SW480 (cell line): ENCODE measurements at regions not wholly inside any gene's neighbourhood (a gene's known extent, or its start where the extent isn't known, plus 50 kb on each side); places are given as distances from the start of the nearest gene placed in this dataset.

Source experiments
- DNase-seq: peaks from one replicate; pipeline ENCODE4 v3.0.0-alpha.2; 2016; ENCODE audit warnings: low spot score

DNA sequence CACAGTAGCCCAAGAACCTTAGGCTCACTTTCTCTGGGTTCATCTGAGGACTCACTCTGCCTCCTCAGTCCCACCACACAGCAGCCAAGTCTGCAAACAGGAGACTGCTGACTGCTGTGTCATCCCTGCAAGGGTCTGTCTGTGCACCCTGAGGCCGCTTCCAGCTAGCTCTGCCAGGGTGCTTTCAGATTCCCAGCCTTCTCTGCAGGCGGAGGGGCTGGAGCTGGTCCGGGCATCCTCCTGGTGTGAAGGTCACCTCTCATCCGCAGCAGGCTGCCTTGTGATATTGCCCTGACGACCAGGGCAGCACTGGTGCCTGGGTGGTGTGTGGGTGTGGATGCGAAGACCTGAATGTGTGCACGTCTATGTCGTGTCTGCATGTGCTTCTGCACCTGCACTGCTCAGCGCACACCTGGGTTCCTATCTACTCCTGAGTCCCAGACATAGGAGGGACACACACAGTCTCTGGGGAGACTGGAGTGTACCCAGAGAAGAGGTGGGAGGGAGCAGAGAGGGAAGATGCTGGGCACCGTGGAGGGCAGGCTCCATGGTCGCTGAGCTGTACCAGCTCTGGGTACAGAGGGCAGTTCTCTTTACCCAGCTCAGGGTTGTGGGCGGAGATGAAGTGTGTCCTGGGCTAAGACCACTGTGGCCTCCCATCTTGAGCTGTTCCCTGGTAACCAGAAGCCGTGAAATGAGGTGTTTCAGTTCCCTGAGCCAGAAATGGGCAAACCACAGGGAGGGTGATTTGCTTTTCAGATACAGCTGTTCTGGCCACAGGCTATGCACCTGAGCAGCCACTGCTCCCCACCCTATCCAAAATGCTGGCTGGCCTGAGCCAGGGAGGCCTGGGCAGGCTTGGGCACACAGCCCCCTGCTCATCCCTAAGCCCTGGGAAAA is 160.9 kb upstream of the CSF3R start:
- DNase-seq: no peak

- no peak for DNase-seq
Measured at GRCh38 chr1:36642802-36643201, 160.1 kb upstream of the CSF3R start.

DNA sequence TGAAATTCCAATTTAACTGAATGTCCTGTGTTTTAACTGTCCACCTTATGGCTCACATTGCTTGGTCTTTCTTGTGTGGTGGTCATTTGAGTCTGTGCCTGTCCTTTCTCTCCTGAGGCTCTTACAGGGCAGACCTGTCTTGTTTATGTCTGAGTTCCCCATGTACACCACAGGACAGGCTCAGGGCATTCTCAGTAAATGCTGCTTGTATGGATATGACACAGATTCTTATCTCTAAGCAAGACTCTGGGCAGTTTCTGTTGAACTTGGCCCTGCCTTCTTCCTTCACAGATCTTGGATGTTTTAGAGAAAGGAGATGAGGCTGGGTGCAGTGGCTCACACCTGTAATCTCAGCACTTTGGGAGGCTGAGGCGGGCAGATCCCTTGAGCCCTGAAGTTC is 159.1 kb upstream of the CSF3R start:
- no peak for DNase-seq

GRCh38 chr1:36639461-36639860 is 156.7 kb upstream of the CSF3R start:
- no peak for DNase-seq

GRCh38 chr1:36638268-36638667 is 155.6 kb upstream of the CSF3R start:
- DNase-seq: no peak

- no peak for DNase-seq
Measured at GRCh38 chr1:36636206-36636605, 153.5 kb upstream of the CSF3R start.

DNA sequence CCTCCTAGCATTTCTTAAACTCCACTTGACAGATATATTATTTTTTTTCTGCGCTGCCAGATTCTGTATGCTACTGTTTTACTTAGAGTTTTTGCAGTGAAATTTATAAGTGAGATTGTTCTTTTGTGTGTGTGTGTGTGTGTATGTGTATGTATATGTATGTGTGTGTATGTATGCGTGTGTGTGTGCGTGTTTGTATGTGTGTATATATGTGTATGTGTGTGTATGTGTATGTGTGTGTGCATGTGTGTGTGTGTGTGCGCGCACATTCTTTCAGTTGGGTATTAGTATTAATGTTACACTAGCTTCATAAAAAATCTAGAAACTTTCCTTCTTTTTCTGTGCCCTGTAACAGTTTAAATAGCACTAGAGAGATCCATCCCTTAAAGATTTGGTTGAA is 152.6 kb upstream of the CSF3R start:
- no peak for DNase-seq

GRCh38 chr1:36628804-36629203 is 146.1 kb upstream of the CSF3R start:
- DNase-seq: no peak

GRCh38 chr1:36626435-36626834 is 143.7 kb upstream of the CSF3R start:
- DNase-seq: no peak

DNA sequence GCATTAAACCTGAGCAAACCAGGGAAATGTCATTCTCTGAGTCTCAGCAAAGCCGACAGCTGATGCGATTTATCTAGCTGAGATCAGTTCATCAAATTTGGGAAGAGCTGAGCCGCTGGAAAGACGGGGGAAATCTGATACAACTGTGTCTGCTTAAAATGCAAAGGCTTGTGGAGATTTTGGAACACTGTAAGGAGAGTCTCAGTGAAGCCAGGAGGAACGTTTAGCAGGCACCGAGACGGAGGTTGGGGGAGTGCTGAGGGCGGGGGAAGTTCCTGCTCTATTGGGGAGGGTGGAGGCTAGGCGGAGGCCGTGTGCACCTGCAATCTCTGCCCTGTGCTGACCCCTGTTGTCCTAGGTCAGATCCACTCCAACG is 143.2 kb upstream of the CSF3R start:
- no peak for DNase-seq

DNA sequence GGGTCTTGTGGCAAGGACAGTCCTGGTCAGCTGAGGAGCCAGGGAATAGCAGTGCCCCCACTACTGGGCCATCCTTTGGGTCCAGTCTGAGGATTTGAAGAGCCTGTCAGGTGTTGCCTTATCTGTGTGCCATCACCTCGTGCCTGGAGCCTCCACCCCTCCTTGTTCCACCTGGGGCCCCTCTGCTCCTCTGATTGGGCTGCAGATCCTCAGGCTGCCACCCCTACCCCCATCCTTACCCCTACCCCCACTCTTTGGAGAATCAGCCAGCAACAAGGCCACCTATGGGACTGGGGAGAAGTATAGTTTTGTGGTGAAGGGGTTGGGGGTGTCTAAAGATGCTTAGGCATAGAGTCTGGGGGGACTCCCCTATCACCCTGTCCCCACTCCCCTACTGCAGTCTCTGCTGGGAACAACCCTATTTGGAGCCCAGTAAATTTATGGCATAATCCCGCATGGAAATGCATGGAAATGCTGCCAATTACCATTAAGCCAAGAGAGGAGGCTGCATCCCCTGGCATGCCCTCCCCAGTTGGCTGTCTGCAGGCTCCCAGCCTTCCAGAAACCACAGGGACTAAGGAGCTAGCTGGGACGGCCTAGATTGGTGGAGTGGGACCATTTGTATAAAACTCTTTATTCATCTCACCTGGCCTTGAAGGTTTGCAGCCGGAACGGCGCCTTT is 142.7 kb upstream of the CSF3R start:
- DNase-seq: no peak

GRCh38 chr1:36624466-36624865 is 141.8 kb upstream of the CSF3R start:
- no peak for DNase-seq

- no peak for DNase-seq
Measured at GRCh38 chr1:36622741-36623648, 140.3 kb upstream of the CSF3R start.

DNA sequence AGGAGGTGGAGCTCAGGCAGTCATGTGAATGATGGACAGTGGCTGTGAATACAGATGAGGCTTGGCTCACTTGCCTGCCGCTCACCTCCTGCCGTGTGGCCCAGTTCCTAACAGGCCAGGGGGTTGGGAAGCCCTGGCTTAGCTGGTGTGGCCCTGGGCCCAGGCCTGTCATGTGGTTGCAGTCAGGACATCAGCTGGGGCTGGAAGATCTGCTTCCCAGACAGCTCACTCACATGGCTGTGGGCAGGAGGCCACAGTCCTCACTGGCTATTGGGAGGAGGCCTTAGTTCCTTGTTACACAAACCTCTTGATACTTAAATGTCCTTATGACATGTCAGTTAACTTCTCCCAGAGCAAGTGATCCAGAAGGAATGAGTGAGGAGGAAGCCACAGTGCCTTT is 138.8 kb upstream of the CSF3R start:
- no peak for DNase-seq

DNA sequence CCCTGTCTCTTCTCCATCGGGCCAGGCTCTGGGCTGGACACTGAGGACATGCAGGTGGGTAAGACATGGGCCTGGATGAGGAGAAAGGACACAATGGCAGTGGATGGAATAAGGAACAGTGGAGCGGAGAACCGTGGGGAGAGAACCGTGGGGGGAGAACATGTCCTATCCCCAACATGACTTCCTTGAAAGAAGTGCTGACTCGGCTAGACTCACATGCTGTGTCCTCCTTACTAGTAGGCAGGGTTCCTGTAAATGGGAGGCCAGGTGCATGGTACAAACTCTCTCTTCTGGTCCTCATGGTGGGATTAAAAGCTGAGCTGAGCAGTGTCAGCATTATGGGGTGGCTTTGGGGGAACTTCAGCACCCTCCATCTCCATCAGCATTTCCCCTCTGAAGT is 137.4 kb upstream of the CSF3R start:
- no peak for DNase-seq

- DNase-seq: no peak
Measured at GRCh38 chr1:36614991-36615390, 132.3 kb upstream of the CSF3R start.

DNA sequence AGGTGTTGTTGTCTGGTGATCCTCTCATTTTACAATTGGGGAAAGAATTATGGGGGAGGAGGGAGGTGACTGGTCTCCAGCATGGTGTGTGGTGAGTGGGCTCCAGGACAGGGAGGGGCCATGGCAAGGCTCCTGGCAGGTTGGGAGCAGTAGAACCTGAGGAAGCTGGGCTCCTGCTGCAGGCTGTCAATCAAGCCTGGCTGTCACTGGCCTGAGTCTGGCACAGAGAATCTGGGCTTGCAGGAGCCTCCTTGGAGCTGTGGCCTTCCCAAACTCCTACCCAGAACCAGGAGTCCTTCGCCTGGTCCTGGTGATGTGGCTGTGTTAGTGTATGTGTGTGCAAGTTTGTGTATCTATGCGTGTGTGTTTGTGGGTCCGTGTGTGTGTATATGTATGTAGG is 131.9 kb upstream of the CSF3R start:
- DNase-seq: no peak

GRCh38 chr1:36613721-36614120 is 131.0 kb upstream of the CSF3R start:
- no peak for DNase-seq

GRCh38 chr1:36612881-36613280 is 130.2 kb upstream of the CSF3R start:
- no peak for DNase-seq

- no peak for DNase-seq
Measured at GRCh38 chr1:36612121-36612520, 129.4 kb upstream of the CSF3R start.

DNA sequence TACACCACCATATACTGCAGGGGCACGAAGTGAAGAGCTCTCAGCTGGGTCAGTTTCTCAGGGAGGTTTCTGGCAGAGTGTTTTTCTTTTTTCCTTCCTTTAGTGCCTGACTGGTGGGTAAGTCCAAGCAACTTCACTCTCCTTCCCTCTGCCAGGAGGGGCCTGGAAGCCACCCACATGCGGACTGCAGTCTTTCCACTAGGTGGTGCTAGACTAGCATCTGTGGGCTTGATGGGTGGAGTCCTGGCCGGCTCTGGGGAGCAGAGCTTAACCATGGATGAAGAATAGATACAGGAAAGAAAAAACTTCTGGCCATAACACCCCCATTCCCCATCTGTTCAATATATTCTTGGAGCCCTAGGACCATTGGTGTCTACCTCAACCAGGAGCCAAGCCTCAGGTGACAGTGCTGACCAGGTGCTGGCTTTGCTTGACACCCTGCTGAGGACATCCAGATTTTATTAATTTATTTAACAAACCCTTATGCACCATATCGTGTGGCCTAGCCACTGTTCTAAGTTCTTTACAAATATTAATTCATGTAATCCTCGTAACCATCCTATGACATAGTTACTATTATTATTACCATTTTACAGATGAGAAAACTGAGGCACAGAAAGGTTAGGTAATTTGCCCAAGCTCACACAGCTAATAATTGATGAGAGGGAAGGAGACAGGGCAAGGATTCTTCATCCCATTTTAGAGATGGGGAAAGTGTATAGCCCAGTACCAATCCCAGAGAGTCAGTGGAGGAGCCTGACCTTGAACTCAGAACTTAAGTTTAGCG is 126.7 kb upstream of the CSF3R start:
- DNase-seq: peak; percentile 34

DNA sequence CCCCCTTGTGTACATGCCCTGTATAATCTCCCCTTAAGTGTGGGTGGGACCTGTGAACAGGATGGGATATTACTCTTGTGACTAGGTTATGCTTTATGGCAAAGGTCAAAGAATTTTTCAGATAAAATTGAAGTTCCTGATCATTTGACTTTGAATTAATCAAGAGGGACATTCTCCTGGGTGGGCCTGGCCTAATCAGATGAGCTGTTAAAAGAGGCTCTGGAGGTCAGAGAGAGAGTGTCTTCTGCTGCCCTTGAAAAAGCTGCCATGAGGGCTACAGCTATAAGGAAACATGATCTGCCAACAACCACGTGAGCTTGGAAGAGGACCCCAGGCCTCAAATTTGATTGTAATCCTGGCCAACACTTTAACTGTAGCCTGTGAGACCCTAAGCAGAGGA is 125.6 kb upstream of the CSF3R start:
- DNase-seq: no peak
